Adrenal gland (tissue), 9 donors: ENCODE measurements at regions not wholly inside any gene's neighbourhood (a gene's known extent, or its start where the extent isn't known, plus 50 kb on each side); places are given as distances from the start of the nearest gene placed in this dataset.

Source experiments
- DNase-seq, 7 donors: peaks; one replicate each; pipeline ENCODE4 v3.0.0-alpha.2; 2019 to 2020
- H3K27ac ChIP-seq, 5 donors: fragments of 200-600 bp; sonication (generic) in 4 of 5; 1 replicate in 3 of 5; 2 replicates in 2 of 5; pipeline versions ENCODE4 v1.5.1 to v1.8.0; 2016 to 2020; ENCODE audit warnings: mild to moderate bottlenecking in 1 of 5
- H3K27me3 ChIP-seq: fragments of 200-600 bp; 2 replicates; pipeline ENCODE4 v1.8.0; 2021
- H3K36me3 ChIP-seq, 2 donors: fragments of 200-600 bp; replicated peaks in 1 of 2; 1 replicate in 1 of 2; 2 replicates in 1 of 2; pipeline versions ENCODE4 v1.5.1 to v1.8.0; 2018 to 2022
- H3K4me1 ChIP-seq, 2 donors: fragments of 200-600 bp; replicated peaks in 1 of 2; 1 replicate in 1 of 2; 2 replicates in 1 of 2; pipeline versions ENCODE4 v1.5.1 to v1.8.0; 2018 to 2021
- H3K4me3 ChIP-seq, 4 donors: fragments of 200-600 bp; sonication (generic) in 3 of 4; one replicate each; pipeline ENCODE4 v1.5.1; 2016 to 2018
- H3K9me3 ChIP-seq, 3 donors: fragments of 200-600 bp; sonication (generic) in 1 of 3; replicated peaks in 1 of 3; 1 replicate in 2 of 3; 2 replicates in 1 of 3; pipeline versions ENCODE4 v1.5.1 to v1.8.0; 2016 to 2021
- CTCF ChIP-seq, 6 experiments: fragments of 450-650 bp in 4 of 6; fragments of 200-600 bp in 2 of 6; sonication (generic) in 1 of 6; IDR thresholded peaks; 1 replicate in 5 of 6; 2 replicates in 1 of 6; pipeline versions ENCODE4 v1.5.1 to v1.8.0; 2016 to 2021; ENCODE audit warnings: antibody characterized with exemption in 6 of 6, mild to moderate bottlenecking in 2 of 6, moderate library complexity in 1 of 6
- POLR2A ChIP-seq, 2 donors: fragments of 450-650 bp; IDR thresholded peaks; one replicate each; pipeline ENCODE4 v1.6.1; 2017; ENCODE audit warnings: antibody characterized with exemption in 2 of 2, mild to moderate bottlenecking in 2 of 2, moderate library complexity in 1 of 2
- WGBS, 4 donors: extraction: QIAGEN DNeasy Blood & Tissue Kit in 2 of 4; methylation state at CpG; one replicate each; pipeline versions ENCODE4 v1.1.5 to v1.1.7; 2013 to 2017; 5-methylcytosine and 5-hydroxymethylcytosine counted together
- intact Hi-C, 2 donors: fragments of 100-400 bp; cut with DNase I; formaldehyde crosslinking; loops; one replicate each; pipeline versions ENCODE4 v1.14.1 to v1.15.0; 2022 to 2023
- donor health status: healthy with polysubstance abuse.
- donor health status: Bipolar disorder and iron deficiency.
- donor health status: DM: yes; HTN: yes; CAD: no.
- donor health status: DM: no; HTN: no; CAD: no.
- donor health status: DM: no; HTN: no; CAD: no.

DNA sequence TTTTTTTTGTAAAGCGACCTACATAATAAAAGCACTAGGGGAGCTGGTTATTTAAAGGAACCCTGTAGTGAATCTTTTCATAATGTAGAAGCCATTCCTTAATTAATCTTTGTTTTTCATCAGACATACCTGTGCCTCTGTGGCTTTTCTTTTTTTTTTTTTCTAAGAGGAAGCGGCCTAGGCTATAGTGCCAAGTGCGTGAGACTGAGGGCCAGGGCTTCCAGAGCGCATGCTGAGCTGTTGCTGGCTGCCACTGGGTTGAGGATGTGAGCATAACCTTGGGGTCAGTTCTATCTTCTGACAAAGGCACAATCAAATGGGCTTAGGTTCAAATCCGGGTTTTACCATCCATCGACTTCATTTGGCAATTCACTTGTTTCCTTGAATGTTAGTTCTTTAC, 103.7 kb downstream of the NEUROD6 start:
- Histone ChIP-seq H3K27me3 (no peaks in the 10 kb centered on the region), H3K9me3 (no peaks in the 10 kb centered on the region), H3K27ac (no peak overlapping the region), H3K4me1 (no peaks in the 10 kb centered on the region), H3K4me3 (no peak overlapping the region), H3K36me3 (no peaks in the 10 kb centered on the region)
- DNase-seq: no peak
- intact Hi-C loops: no loop called here
- 84 to 92% (median 87%) methylated on average over 6 of the region's 6 CpGs for WGBS, 4 donors
- TF ChIP-seq CTCF (IDR thresholded peaks at IDR 0.05) (no peak), POLR2A (IDR thresholded peaks at IDR 0.05) (no peak)

DNA sequence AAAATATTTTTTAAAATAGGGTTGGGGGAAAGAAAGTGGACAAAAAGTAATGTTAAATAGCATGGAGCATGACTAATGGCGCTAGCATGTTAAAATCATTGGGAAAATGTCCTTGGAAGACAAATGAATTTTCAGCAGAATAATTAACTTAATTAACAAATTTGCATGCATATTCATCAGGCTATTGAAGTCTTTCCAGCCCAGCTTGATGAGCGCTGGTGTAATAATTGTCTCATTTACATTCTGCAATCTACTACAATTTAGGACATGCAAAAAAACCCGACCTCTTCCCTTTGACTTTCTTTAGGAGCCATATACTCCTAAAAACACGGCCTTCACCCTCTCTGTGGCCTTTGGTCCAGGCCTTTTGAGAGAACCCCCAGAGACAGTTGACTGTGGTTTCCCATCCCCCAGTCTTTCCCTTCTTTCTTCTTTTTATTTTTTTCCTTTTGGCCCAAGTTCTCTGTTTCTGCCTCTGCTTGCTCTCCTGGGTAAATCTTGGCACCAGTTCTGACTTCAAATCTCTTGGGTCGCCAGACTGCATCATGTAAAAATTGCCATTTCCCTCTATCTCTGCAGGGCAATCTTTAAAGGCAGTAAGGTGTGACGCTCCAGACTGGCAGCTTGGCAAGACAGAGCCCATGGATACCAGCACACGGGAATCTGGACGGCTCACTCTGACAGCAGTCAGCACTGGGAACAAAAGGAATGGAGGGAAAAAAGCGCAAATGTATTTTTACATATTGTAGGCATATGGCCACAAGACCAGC, 105.5 kb downstream of the NEUROD6 start:
- no peaks in the 10 kb centered on the region for H3K27me3 ChIP-seq
- 65 to 80% (median 77%) methylated on average over 9 of the region's 9 CpGs for WGBS, 4 donors
- H3K36me3 ChIP-seq: no peaks in the 10 kb centered on the region
- intact Hi-C loops: no loop called here
- H3K9me3 ChIP-seq: no peaks in the 10 kb centered on the region
- TF ChIP-seq CTCF (IDR thresholded peaks at IDR 0.05): no peak
- TF ChIP-seq POLR2A (IDR thresholded peaks at IDR 0.05): no peak
- H3K4me3 ChIP-seq: no peak overlapping the region
- H3K27ac ChIP-seq: no peak overlapping the region
- no peaks in the 10 kb centered on the region for H3K4me1 ChIP-seq
- no peak for DNase-seq

DNA sequence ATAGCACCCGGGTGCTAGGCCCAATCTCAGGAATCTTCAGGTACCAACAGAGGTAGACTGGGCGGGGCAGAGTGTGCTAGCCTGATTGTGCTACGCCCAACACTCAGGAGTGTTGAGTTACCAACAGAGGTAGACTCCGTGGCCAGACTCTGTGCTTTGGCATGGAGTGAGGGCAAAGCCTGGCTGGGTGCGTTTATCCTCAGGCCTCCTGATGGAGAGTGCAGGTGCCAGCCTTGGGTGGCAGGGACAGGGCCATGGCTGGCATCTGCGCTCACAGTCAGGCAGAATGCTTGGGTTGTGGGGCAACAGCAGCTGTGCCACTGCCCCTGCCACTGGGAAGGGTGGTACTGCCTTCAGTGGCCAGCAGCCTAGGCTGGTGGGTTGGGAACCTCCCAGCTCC, 111.6 kb downstream of the NEUROD6 start:
- Histone ChIP-seq H3K4me3 (no peak overlapping the region), H3K27ac (no peak overlapping the region), H3K36me3 (no peaks in the 10 kb centered on the region), H3K27me3 (no peaks in the 10 kb centered on the region), H3K9me3 (no peaks in the 10 kb centered on the region), H3K4me1 (no peaks in the 10 kb centered on the region)
- WGBS, 4 donors: 70 to 77% (median 72%) methylated on average over 6 of the region's 6 CpGs; no CpG with 5 or more reads in 1 of the 4 donors
- DNase-seq: no peak
- intact Hi-C loops: no loop called here
- TF ChIP-seq POLR2A (IDR thresholded peaks at IDR 0.05) (no peak), CTCF (IDR thresholded peaks at IDR 0.05) (no peak)

GRCh38 chr7:31214751-31215150, 125.8 kb downstream of the NEUROD6 start:
- no peak for DNase-seq
- H3K27ac ChIP-seq: no peak overlapping the region
- H3K4me3 ChIP-seq: no peak overlapping the region
- H3K4me1 ChIP-seq: no peaks in the 10 kb centered on the region
- intact Hi-C loops: no loop called here
- 86 to 96% (median 92%) methylated on average over 1 of the region's 1 CpG for WGBS, 4 donors
- peaks cover 3% of the 10 kb centered on the region for H3K27me3 ChIP-seq
- no peaks in the 10 kb centered on the region for H3K9me3 ChIP-seq
- H3K36me3 ChIP-seq: no peaks in the 10 kb centered on the region
- no peak for TF ChIP-seq POLR2A (IDR thresholded peaks at IDR 0.05)
- TF ChIP-seq CTCF (IDR thresholded peaks at IDR 0.05): no peak
